NCI-H1694 treated with DMSO at 0.1 percent for 48 hours (cell line): ENCODE measurements at regions not wholly inside any gene's neighbourhood (a gene's known extent, or its start where the extent isn't known, plus 50 kb on each side); places are given as distances from the start of the nearest gene placed in this dataset.
"Not testable (repeated sequence)": the region's sequence is repeated elsewhere in the genome, so short reads cannot be mapped to it uniquely, and the experiment has no call there.

ENCODE experiments used
- DNase-seq: peaks from one replicate; lab custom pipeline; 2025; lab: John Stamatoyannopoulos, UW

GRCh38 chr20:53800418-53800817 lies 206.8 kb upstream of the ZNF217 start:
- no peak for DNase-seq

GRCh38 chr20:53797085-53797484 lies 203.4 kb upstream of the ZNF217 start:
- DNase-seq: no peak

- no peak for DNase-seq
Measured at GRCh38 chr20:53795170-53795569, 201.5 kb upstream of the ZNF217 start.

- DNase-seq: no peak
Measured at GRCh38 chr20:53794529-53795115, 201.0 kb upstream of the ZNF217 start.

- DNase-seq: no peak
Measured at GRCh38 chr20:53793783-53794383, 200.2 kb upstream of the ZNF217 start.

GRCh38 chr20:53792946-53793536 lies 199.4 kb upstream of the ZNF217 start:
- DNase-seq: no peak

- DNase-seq: no peak
Measured at GRCh38 chr20:53789989-53790675, 196.5 kb upstream of the ZNF217 start.

GRCh38 chr20:53788253-53789022 lies 194.8 kb upstream of the ZNF217 start:
- DNase-seq: no peak

GRCh38 chr20:53787491-53787931 lies 193.9 kb upstream of the ZNF217 start:
- not testable (repeated sequence) for DNase-seq

- DNase-seq: no peak
Measured at GRCh38 chr20:53786445-53787267, 193.0 kb upstream of the ZNF217 start.

GRCh38 chr20:53786071-53786444 lies 192.4 kb upstream of the ZNF217 start:
- no peak for DNase-seq

- no peak for DNase-seq
Measured at GRCh38 chr20:53785320-53785719, 191.7 kb upstream of the ZNF217 start.

GRCh38 chr20:53783768-53784167 lies 190.1 kb upstream of the ZNF217 start:
- no peak for DNase-seq

GRCh38 chr20:53782612-53783246 lies 189.1 kb upstream of the ZNF217 start:
- DNase-seq: no peak

GRCh38 chr20:53779822-53780221 lies 186.2 kb upstream of the ZNF217 start:
- DNase-seq: no peak

- no peak for DNase-seq
Measured at GRCh38 chr20:53778736-53779135, 185.1 kb upstream of the ZNF217 start.

- no peak for DNase-seq
Measured at GRCh38 chr20:53778041-53778516, 184.4 kb upstream of the ZNF217 start.

GRCh38 chr20:53777402-53777801 lies 183.8 kb upstream of the ZNF217 start:
- DNase-seq: not testable (repeated sequence)

- no peak for DNase-seq
Measured at GRCh38 chr20:53776858-53777257, 183.2 kb upstream of the ZNF217 start.

- DNase-seq: no peak
Measured at GRCh38 chr20:53774461-53775203, 181.0 kb upstream of the ZNF217 start.
